NCI-H1694 treated with DMSO at 0.1 percent for 48 hours (cell line): ENCODE measurements at regions not wholly inside any gene's neighbourhood (a gene's known extent, or its start where the extent isn't known, plus 50 kb on each side); places are given as distances from the start of the nearest gene placed in this dataset.
"Not testable (repeated sequence)": the region's sequence is repeated elsewhere in the genome, so short reads cannot be mapped to it uniquely, and the experiment has no call there.

Experiments used
- DNase-seq: peaks from one replicate; lab custom pipeline; 2025; lab: John Stamatoyannopoulos, UW

GRCh38 chr2:121818546-121818945, 63.1 kb downstream of the TSN start:
- no peak for DNase-seq

- DNase-seq, result no peak
Observed at GRCh38 chr2:121819846-121820245, 64.4 kb downstream of the TSN start.

- DNase-seq, result no peak
Observed at GRCh38 chr2:121821476-121822158, 66.2 kb downstream of the TSN start.

- DNase-seq, result no peak
Observed at GRCh38 chr2:121824264-121824663, 68.8 kb downstream of the TSN start.

- DNase-seq, result no peak
Observed at GRCh38 chr2:121825003-121825950, 69.8 kb downstream of the TSN start.

GRCh38 chr2:121826036-121826435, 70.6 kb downstream of the TSN start:
- DNase-seq, result no peak

- no peak for DNase-seq
Observed at GRCh38 chr2:121828281-121828731, 72.9 kb downstream of the TSN start.

GRCh38 chr2:121830809-121831208, 75.4 kb downstream of the TSN start:
- DNase-seq, result no peak

GRCh38 chr2:121831841-121832240, 76.4 kb downstream of the TSN start:
- no peak for DNase-seq

- DNase-seq, result no peak
Observed at GRCh38 chr2:121832412-121833357, 77.2 kb downstream of the TSN start.

GRCh38 chr2:121833358-121833723, 77.9 kb downstream of the TSN start:
- no peak for DNase-seq

GRCh38 chr2:121836611-121837010, 81.2 kb downstream of the TSN start:
- DNase-seq, result no peak

GRCh38 chr2:121837591-121837990, 82.1 kb downstream of the TSN start:
- no peak for DNase-seq

- DNase-seq, result no peak
Observed at GRCh38 chr2:121838551-121838950, 83.1 kb downstream of the TSN start.

- DNase-seq, result no peak
Observed at GRCh38 chr2:121839584-121839983, 84.1 kb downstream of the TSN start.

GRCh38 chr2:121849236-121849635, 93.8 kb downstream of the TSN start:
- DNase-seq, result no peak

- not testable (repeated sequence) for DNase-seq
Observed at GRCh38 chr2:121853149-121853548, 97.7 kb downstream of the TSN start.

GRCh38 chr2:121855510-121855909, 100.1 kb downstream of the TSN start:
- DNase-seq, result no peak

- DNase-seq, result no peak
Observed at GRCh38 chr2:121856360-121856759, 100.9 kb downstream of the TSN start.

- DNase-seq, result no peak
Observed at GRCh38 chr2:121858369-121858768, 102.9 kb downstream of the TSN start.

GRCh38 chr2:121858847-121859246, 103.4 kb downstream of the TSN start:
- no peak for DNase-seq
